ENCODE measurements at regions not wholly inside any gene's neighbourhood (a gene's known extent, or its start where the extent isn't known, plus 50 kb on each side); places are given as distances from the start of the nearest gene placed in this dataset.
"Not testable (repeated sequence)": the region's sequence is repeated elsewhere in the genome, so short reads cannot be mapped to it uniquely, and the experiment has no call there.

DNA sequence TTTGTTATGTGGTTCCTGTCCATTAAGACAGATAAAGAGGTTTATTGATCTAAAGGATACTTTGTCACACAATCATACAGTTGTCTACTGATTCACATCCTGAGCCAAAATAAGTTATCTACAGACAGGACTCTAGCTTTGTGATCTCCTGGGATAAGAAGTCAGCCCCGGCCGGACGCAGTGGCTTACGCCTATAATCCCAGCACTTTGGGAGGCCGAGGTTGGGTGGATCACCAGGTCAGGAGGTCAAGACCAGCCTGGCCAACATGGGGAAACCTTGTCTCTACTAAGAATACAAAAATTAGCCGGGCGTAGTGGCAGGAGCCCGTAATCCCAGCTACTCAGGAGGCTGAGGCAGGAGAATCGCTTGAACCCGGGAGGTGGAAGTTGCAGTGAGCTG is 821.0 kb downstream of the SORCS1 start:
- not testable (repeated sequence) for TF ChIP-seq CTCF, POLR2AphosphoS5, POLR2A (IDR thresholded peaks at IDR 0.05)
